ENCODE measurements at regions not wholly inside any gene's neighbourhood (a gene's known extent, or its start where the extent isn't known, plus 50 kb on each side); places are given as distances from the start of the nearest gene placed in this dataset.

DNA sequence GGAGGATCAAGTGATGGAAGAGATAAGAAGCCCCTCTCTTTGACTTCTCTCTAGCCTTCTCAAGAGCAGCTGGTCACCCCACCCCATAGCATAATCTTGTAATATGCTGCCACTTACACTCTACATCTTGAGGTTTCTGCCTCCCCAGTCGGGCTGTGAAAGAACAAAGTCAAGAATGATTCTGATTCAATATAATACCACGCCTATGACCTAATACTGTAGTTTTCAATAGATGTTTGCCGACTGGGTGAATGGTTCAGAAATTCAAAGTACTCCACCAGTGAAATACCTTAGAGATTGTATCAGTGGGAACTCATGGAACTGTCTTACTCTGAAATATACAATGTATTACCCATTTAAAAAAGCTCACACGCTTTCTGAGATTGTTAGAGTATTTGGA, 93.0 kb upstream of the ZFHX3 start:
- TF ChIP-seq, protein P1, sequence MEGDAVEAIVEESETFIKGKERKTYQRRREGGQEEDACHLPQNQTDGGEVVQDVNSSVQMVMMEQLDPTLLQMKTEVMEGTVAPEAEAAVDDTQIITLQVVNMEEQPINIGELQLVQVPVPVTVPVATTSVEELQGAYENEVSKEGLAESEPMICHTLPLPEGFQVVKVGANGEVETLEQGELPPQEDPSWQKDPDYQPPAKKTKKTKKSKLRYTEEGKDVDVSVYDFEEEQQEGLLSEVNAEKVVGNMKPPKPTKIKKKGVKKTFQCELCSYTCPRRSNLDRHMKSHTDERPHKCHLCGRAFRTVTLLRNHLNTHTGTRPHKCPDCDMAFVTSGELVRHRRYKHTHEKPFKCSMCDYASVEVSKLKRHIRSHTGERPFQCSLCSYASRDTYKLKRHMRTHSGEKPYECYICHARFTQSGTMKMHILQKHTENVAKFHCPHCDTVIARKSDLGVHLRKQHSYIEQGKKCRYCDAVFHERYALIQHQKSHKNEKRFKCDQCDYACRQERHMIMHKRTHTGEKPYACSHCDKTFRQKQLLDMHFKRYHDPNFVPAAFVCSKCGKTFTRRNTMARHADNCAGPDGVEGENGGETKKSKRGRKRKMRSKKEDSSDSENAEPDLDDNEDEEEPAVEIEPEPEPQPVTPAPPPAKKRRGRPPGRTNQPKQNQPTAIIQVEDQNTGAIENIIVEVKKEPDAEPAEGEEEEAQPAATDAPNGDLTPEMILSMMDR (IDR thresholded peaks at IDR 0.05): no peak

DNA sequence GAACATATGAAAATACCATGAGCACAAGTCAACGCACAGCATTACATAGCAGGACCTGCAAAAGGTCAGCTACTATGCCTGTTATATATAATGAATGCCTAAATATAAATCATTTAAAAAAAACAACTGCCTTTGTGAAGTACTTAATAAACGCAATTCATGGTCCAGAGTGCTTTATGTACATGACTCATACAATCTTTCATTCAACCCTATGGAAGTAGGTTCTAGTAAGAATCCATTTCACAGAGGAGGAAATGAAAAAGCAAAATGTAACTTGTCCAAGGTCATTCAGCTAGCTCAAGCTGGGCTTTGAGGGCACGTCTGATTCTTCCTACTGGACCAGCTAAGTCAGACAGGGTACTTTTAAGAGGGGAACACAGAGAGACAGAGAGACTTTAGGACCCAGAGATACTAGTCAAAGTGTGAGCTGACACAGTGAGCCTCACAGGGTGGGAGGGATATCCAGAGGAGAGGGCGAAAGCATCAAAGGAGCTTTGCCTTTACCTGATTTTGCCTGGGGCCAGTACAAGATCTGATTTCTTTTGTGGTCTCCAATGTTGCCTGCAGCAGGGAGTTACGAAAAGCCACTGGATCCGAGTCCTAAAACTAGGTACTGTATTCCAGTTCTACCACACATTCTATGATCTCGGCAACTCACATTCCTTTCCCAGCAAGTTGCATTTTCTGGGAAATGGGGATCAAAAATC, 83.4 kb upstream of the ZFHX3 start:
- TF ChIP-seq, protein P1 (IDR thresholded peaks at IDR 0.05): no peak

DNA sequence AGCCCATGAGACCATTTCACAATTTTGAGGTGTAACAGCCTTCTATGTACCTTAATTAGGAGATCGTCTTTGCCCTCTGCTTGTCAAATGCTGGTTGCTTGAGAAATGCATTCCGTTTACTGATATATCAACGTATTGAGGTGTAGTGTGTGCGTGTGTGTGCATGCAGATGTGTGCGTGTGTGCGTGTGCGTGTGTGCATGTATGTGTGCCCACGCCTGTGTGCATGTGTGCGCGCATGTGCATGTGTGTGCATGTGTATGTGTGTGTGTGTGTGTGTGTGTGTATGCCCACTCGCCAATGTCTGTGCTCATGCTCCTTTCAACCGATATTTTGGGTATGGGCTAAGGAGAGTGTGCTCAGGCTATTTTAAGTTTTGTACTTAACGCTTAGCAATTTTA, 81.5 kb upstream of the ZFHX3 start:
- TF ChIP-seq, protein P1 (IDR thresholded peaks at IDR 0.05): no peak

DNA sequence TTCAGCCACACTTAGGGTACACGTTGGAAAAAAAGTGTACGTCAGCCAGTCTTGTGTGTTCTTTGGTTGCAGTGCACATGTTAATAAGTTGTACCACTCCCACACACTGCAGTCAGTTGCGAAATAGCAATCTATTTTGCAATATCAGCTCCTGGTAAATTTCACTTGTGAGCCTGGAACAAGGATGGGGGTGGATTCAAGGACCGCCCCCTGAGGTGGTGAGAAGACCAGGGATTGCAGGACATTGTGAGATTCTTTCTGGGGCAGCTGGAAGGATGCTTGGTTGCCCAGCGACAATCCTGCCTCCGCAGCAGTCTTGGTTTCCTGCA, 78.6 kb upstream of the ZFHX3 start:
- TF ChIP-seq, protein P1 (IDR thresholded peaks at IDR 0.05): no peak

DNA sequence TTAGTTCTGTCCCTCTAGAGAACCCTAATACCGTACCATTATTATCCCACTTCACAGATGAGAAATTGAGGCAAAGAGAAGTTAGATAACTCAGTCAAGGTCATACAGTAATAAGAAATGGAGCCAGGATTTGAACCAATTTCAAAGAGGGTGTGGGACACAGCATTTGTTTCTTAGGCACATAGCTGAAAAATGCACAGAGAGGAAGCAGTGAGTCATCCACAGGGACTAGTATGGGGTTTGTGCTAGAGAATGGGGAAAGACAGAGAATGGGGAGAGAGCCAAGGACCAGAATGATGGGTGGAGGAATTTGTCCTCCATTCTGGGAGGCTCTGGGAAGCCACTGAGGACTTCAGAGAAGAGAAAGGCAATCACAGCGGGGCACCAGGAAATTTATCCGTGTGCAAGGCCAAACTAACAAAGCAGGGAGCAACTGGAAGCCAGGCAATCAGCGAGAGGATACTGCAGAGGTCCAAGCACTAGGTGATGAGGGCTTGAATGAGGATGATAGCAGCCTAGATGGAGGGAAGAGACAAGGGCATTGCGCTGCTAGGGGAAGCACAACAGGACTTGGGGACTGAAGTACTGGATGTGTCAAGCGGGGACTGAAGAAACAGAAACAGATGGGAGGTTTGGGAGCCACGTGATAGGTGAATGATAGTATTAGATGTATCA, 78.1 kb upstream of the ZFHX3 start:
- TF ChIP-seq, protein P1 (IDR thresholded peaks at IDR 0.05): no peak

DNA sequence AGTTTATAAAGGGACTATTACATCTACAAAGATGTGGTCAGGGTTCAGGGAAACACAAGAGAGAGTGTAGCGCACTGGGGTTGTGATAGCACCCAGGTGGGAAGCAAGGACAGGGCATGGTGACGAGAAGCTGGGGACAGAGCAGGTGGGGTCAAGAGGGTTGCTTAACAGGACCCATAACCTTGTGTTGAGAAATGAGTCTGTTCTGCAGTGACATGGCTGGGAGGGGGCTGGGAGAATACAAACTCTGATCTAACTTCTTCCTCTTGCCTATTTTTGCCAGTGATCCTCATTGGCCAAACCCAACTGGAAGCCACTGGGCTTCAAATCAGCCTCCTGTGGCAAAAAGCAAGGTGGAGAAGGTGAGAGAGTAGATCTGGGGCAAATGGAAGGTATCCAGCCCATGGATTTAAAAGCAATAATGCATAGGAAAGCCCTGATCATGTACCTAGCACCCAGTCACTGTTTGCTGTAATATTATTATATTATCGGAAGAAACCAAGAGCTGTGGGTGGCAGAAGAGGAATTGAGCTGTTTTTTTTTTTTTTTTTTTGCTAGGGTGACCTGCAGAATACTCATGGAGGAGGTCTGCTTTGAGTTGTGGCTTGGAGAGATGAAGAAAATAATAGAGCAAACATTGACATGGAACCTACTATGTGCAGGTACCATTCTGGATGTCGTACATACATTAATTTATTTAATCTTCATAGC, 76.9 kb upstream of the ZFHX3 start:
- TF ChIP-seq, protein P1 (IDR thresholded peaks at IDR 0.05): no peak

DNA sequence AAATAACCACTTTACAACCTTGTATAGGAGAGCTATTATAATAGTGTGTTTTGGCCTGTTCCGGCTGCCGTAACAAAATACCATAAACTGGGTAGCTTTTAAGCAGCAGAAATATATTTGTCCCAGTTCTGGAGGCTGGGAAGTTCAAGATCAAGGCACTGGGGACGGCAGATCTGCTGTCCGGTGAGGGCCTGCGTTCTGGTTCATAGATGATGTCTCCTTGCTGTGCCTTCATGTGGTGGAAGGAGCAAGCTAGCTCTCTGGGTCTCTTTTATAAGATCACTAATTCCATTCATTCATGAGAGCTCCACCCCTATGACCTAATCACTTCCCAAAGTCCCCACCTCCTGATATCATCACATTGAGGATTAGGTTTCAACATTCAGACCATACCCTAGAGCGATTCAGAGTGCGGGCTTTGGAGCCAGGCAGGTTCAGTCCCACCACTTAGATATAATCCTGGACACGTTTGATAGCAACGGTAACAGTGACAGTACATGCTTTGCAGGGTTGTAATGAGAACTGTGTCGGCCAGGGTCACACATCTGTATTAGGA, 76.2 kb upstream of the ZFHX3 start:
- TF ChIP-seq, protein P1 (IDR thresholded peaks at IDR 0.05): no peak

Data from LNCAP (cell line).